HepG2 (cell line): ENCODE measurements at regions not wholly inside any gene's neighbourhood (a gene's known extent, or its start where the extent isn't known, plus 50 kb on each side); places are given as distances from the start of the nearest gene placed in this dataset.

Source experiments
- ATAC-seq: fragments of 200-7000 bp; cut with Tn5 transposase; 3 replicates; pipeline ENCODE4 v1.9.1; 2020; ENCODE audit warnings: mild to moderate bottlenecking, moderate library complexity
- BruUV-seq: library from RNA; stranded (reverse); fragments of 400-500 nt; replicated peaks from 2 replicates; lab custom pipeline; 2021; lab: Mats Ljungman, UMichigan
- CTCF ChIA-PET: fragments of 300-600 bp; formaldehyde crosslinking; extraction: SDS; loops from one replicate; lab custom pipeline; 2021; ENCODE audit warnings: low total read pairs, inconsistent platforms, low intra/inter-chr PET ratio; lab: Yijun Ruan, JAX
- POLR2A ChIA-PET: fragments of 350-600 bp; sonication (Branson Sonifier 250); formaldehyde crosslinking; loops from one replicate; lab custom pipeline; 2020; ENCODE audit warnings: antibody characterized with exemption, inconsistent platforms; lab: Yijun Ruan, JAX
- DNase-seq: peaks from one replicate; pipeline ENCODE4 v3.0.0-alpha.2; 2015; ENCODE audit warnings: low spot score
- FAIRE-seq: peaks from 3 replicates; lab custom pipeline; 2011; peaks lifted over from hg19 to GRCh38; lab: Jason Lieb, UNC
- H2AFZ ChIP-seq: one replicate; pipeline ENCODE4 v1.6.1; 2011; ENCODE audit warnings: low read length, inconsistent platforms
- H3K27ac ChIP-seq: fragments of 300-600 bp; 3 replicates; pipeline ENCODE4 v1.8.0; 2011; ENCODE audit warnings: mixed run types, mild to moderate bottlenecking, mixed read lengths, low read length, inconsistent platforms; ENCODE audit not compliant: insufficient read depth; ENCODE audit errors: extremely low read length
- H3K27me3 ChIP-seq, 2 experiments: fragments of 200-600 bp in 1 of 2; 2 replicates in 1 of 2; 3 replicates in 1 of 2; pipeline versions ENCODE4 v1.6.0 to v1.8.0; 2011; ENCODE audit warnings: low read length in 2 of 2, mild to moderate bottlenecking in 2 of 2, moderate library complexity in 2 of 2, inconsistent platforms in 1 of 2; ENCODE audit not compliant: insufficient read depth in 2 of 2, control insufficient read depth in 1 of 2
- H3K36me3 ChIP-seq, 2 experiments: fragments of 200-600 bp in 1 of 2; replicated peaks in 1 of 2; 2 replicates in 1 of 2; 3 replicates in 1 of 2; pipeline versions ENCODE4 v1.5.1 to v1.8.0; 2011; ENCODE audit warnings: low read length in 2 of 2, inconsistent platforms in 1 of 2; ENCODE audit not compliant: insufficient read depth in 2 of 2, control insufficient read depth in 1 of 2
- H3K4me1 ChIP-seq: 2 replicates; pipeline ENCODE4 v1.5.1; 2012; ENCODE audit warnings: low read length, inconsistent platforms; ENCODE audit not compliant: insufficient read depth
- H3K4me2 ChIP-seq: 2 replicates; pipeline ENCODE4 v1.6.0; 2011; ENCODE audit warnings: low read depth, low read length, inconsistent platforms
- H3K4me3 ChIP-seq, 3 experiments: fragments of 200-600 bp in 1 of 3; sonication (generic), shearing (Covaris generic) in 1 of 3; replicated peaks in 1 of 3; 2 replicates each; pipeline ENCODE4 v1.5.1; 2011 to 2016; ENCODE audit warnings: low read length in 3 of 3, inconsistent platforms in 2 of 3, low read depth in 2 of 3, mild to moderate bottlenecking in 2 of 3, control low read depth in 1 of 3, mixed read lengths in 1 of 3; ENCODE audit not compliant: insufficient read depth in 1 of 3
- H3K79me2 ChIP-seq: one replicate; pipeline ENCODE4 v1.6.1; 2011; ENCODE audit warnings: low read length, inconsistent platforms; ENCODE audit not compliant: insufficient read depth
- H3K9ac ChIP-seq: 2 replicates; pipeline ENCODE4 v1.6.0; 2011; ENCODE audit warnings: mild to moderate bottlenecking, low read depth, low read length, inconsistent platforms; ENCODE audit not compliant: insufficient read depth
- H3K9me3 ChIP-seq: 2 replicates; pipeline ENCODE4 v1.5.1; 2012; ENCODE audit warnings: mild to moderate bottlenecking, low read length
- H4K20me1 ChIP-seq: 2 replicates; pipeline ENCODE4 v1.6.0; 2011; ENCODE audit warnings: inconsistent platforms, mild to moderate bottlenecking, low read length, moderate library complexity; ENCODE audit not compliant: insufficient read depth
- FOXK1 ChIP-seq: sonication (generic); formaldehyde crosslinking; IDR thresholded peaks from 2 replicates; pipeline ENCODE4 v1.4.0; 2020; ENCODE audit warnings: low read depth, missing genetic modification reagents, borderline replicate concordance
- FOXO1 ChIP-seq: sonication (generic); formaldehyde crosslinking; IDR thresholded peaks from 2 replicates; pipeline ENCODE4 v1.4.0; 2020; ENCODE audit warnings: missing genetic modification reagents
- KLF11 ChIP-seq: IDR thresholded peaks from 2 replicates; pipeline ENCODE4 v1.6.1; 2016; ENCODE audit warnings: missing compliant biosample characterization
- NR1H2 ChIP-seq: sonication (generic); formaldehyde crosslinking; IDR thresholded peaks from 2 replicates; pipeline ENCODE4 v1.8.1; 2022; ENCODE audit warnings: low read depth, missing genetic modification reagents, borderline replicate concordance
- PLRG1 ChIP-seq: fragments of 450-650 bp; conservative IDR thresholded peaks from 2 replicates; pipeline ENCODE4 v1.6.1; 2016
- SRY ChIP-seq: sonication (generic); formaldehyde crosslinking; IDR thresholded peaks from 2 replicates; pipeline ENCODE4 v1.8.0; 2022; ENCODE audit warnings: mild to moderate bottlenecking, missing genetic modification reagents
- YEATS2 ChIP-seq: sonication (generic); formaldehyde crosslinking; IDR thresholded peaks from 2 replicates; pipeline ENCODE4 v1.4.0; 2020; ENCODE audit warnings: missing genetic modification reagents, borderline replicate concordance
- ZFP41 ChIP-seq: sonication (generic); formaldehyde crosslinking; IDR thresholded peaks from 2 replicates; pipeline ENCODE4 v1.4.0; 2020; ENCODE audit warnings: mild to moderate bottlenecking, missing genetic modification reagents, borderline replicate concordance
- ZNF782 ChIP-seq: sonication (generic); formaldehyde crosslinking; IDR thresholded peaks from 2 replicates; pipeline ENCODE4 v1.4.0; 2020; ENCODE audit warnings: missing genetic modification reagents, mild to moderate bottlenecking, borderline replicate concordance
- WGBS: methylation state at CpG from one replicate; pipeline ENCODE4 v1.1.6; 2017; ENCODE audit warnings: low lambda C conversion rate; 5-methylcytosine and 5-hydroxymethylcytosine counted together
- in situ Hi-C: cut with HindIII; loops from 2 replicates; pipeline ENCODE4 v1.10.0; 2017; ENCODE audit warnings: low pct_unique_long_range_greater_than_20kb; ENCODE audit not compliant: extremely low pct_ligation_motif_present
- intact Hi-C: fragments of 100-400 bp; cut with micrococcal nuclease; formaldehyde crosslinking; loops from one replicate; pipeline ENCODE4 v1.10.0; 2022; ENCODE audit not compliant: unreplicated experiment
- TF ChIP-seq, protein P1 (sequence below): sonication (generic); formaldehyde crosslinking; IDR thresholded peaks from 2 replicates; pipeline ENCODE4 v1.4.0; 2020; ENCODE audit warnings: missing genetic modification reagents, borderline replicate concordance
- TF ChIP-seq, protein P2 (sequence below): IDR thresholded peaks from 2 replicates; pipeline ENCODE4 v1.6.1; 2016; ENCODE audit warnings: mild to moderate bottlenecking, missing biosample characterization, missing genetic modification reagents
- TF ChIP-seq, protein P3 (sequence below): sonication (generic); formaldehyde crosslinking; IDR thresholded peaks from 2 replicates; pipeline ENCODE4 v1.5.1; 2020; ENCODE audit warnings: missing genetic modification reagents, mild to moderate bottlenecking, borderline replicate concordance
- TF ChIP-seq, protein P4 (sequence below): sonication (generic); formaldehyde crosslinking; IDR thresholded peaks from 2 replicates; pipeline ENCODE4 v1.8.1; 2022; ENCODE audit warnings: mild to moderate bottlenecking, missing genetic modification reagents
- TF ChIP-seq, protein P5 (sequence below): sonication (generic); formaldehyde crosslinking; IDR thresholded peaks from 2 replicates; pipeline ENCODE4 v1.4.0; 2020; ENCODE audit warnings: mild to moderate bottlenecking, missing genetic modification reagents

DNA sequence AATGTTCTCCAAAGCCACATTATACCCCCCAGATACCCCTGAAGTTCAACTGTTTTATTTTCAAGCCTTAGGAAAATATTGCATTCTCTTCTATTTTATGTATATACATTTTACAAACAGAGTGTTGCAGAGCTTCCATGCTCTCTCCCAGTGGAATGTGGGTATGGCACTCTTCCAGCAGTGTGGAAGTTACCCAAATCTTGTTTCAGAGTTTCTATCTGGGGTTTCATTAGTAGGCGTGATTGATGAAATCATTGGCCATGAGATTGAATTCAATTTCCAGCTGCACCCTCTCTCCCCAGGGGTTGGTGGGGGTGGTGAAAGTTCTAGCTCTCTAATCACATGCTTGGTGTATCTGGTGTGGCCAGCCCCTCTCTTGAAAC lies 350.4 kb downstream of the RPS24 start:
- FAIRE-seq (no peak), DNase-seq (no peak), ATAC-seq (no peak)
- ChIA-PET CTCF (no interaction called here), POLR2A (no interaction called here)
- no TSS peak for BruUV-seq
- Histone ChIP-seq H3K79me2 (no peaks in the 10 kb centered on the region), H3K9ac (no peak overlapping the region), H2AFZ (no peak overlapping the region), H3K27ac (no peak overlapping the region), H3K27me3 (peaks cover 2 to 15% of the 10 kb centered on the region in 2 experiments; a peak in 3 of 5 replicates), H3K9me3 (no peaks in the 10 kb centered on the region), H3K4me1 (no peaks in the 10 kb centered on the region), H4K20me1 (no peaks in the 10 kb centered on the region), H3K4me3 (no peak overlapping the region), H3K36me3 (no peaks in the 10 kb centered on the region), H3K4me2 (no peak overlapping the region)
- intact Hi-C loops = no loop called here
- in situ Hi-C loops = no loop called here
- TF ChIP-seq, protein P1, sequence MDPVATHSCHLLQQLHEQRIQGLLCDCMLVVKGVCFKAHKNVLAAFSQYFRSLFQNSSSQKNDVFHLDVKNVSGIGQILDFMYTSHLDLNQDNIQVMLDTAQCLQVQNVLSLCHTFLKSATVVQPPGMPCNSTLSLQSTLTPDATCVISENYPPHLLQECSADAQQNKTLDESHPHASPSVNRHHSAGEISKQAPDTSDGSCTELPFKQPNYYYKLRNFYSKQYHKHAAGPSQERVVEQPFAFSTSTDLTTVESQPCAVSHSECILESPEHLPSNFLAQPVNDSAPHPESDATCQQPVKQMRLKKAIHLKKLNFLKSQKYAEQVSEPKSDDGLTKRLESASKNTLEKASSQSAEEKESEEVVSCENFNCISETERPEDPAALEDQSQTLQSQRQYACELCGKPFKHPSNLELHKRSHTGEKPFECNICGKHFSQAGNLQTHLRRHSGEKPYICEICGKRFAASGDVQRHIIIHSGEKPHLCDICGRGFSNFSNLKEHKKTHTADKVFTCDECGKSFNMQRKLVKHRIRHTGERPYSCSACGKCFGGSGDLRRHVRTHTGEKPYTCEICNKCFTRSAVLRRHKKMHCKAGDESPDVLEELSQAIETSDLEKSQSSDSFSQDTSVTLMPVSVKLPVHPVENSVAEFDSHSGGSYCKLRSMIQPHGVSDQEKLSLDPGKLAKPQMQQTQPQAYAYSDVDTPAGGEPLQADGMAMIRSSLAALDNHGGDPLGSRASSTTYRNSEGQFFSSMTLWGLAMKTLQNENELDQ (CRISPR knock-in tag) = no peak
- TF ChIP-seq FOXK1 (CRISPR knock-in tag) = no peak
- TF ChIP-seq, protein P2, sequence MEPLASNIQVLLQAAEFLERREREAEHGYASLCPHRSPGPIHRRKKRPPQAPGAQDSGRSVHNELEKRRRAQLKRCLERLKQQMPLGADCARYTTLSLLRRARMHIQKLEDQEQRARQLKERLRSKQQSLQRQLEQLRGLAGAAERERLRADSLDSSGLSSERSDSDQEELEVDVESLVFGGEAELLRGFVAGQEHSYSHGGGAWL = no peak
- no peak for TF ChIP-seq PLRG1
- TF ChIP-seq FOXO1 (CRISPR knock-in tag) = no peak
- TF ChIP-seq, protein P3, sequence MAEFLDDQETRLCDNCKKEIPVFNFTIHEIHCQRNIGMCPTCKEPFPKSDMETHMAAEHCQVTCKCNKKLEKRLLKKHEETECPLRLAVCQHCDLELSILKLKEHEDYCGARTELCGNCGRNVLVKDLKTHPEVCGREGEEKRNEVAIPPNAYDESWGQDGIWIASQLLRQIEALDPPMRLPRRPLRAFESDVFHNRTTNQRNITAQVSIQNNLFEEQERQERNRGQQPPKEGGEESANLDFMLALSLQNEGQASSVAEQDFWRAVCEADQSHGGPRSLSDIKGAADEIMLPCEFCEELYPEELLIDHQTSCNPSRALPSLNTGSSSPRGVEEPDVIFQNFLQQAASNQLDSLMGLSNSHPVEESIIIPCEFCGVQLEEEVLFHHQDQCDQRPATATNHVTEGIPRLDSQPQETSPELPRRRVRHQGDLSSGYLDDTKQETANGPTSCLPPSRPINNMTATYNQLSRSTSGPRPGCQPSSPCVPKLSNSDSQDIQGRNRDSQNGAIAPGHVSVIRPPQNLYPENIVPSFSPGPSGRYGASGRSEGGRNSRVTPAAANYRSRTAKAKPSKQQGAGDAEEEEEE (CRISPR knock-in tag) = no peak
- TF ChIP-seq, protein P4, sequence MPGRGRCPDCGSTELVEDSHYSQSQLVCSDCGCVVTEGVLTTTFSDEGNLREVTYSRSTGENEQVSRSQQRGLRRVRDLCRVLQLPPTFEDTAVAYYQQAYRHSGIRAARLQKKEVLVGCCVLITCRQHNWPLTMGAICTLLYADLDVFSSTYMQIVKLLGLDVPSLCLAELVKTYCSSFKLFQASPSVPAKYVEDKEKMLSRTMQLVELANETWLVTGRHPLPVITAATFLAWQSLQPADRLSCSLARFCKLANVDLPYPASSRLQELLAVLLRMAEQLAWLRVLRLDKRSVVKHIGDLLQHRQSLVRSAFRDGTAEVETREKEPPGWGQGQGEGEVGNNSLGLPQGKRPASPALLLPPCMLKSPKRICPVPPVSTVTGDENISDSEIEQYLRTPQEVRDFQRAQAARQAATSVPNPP (CRISPR knock-in tag) = no peak
- TF ChIP-seq KLF11 (CRISPR knock-in tag) = no peak
- no peak for TF ChIP-seq YEATS2 (CRISPR knock-in tag)
- no peak for TF ChIP-seq NR1H2 (CRISPR knock-in tag)
- TF ChIP-seq ZFP41 (CRISPR knock-in tag) = no peak
- TF ChIP-seq, protein P5, sequence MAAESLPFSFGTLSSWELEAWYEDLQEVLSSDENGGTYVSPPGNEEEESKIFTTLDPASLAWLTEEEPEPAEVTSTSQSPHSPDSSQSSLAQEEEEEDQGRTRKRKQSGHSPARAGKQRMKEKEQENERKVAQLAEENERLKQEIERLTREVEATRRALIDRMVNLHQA = no peak
- no peak for TF ChIP-seq ZNF782 (CRISPR knock-in tag)
- no peak for TF ChIP-seq SRY
- WGBS = 50% methylated on average over 1 of the region's 1 CpG
